Skin of body (tissue), 1 donor: ENCODE measurements at regions not wholly inside any gene's neighbourhood (a gene's known extent, or its start where the extent isn't known, plus 50 kb on each side); places are given as distances from the start of the nearest gene placed in this dataset.

Experiments
- DNase-seq: peaks from one replicate; lab custom pipeline; 2025; lab: John Stamatoyannopoulos, UW

DNA sequence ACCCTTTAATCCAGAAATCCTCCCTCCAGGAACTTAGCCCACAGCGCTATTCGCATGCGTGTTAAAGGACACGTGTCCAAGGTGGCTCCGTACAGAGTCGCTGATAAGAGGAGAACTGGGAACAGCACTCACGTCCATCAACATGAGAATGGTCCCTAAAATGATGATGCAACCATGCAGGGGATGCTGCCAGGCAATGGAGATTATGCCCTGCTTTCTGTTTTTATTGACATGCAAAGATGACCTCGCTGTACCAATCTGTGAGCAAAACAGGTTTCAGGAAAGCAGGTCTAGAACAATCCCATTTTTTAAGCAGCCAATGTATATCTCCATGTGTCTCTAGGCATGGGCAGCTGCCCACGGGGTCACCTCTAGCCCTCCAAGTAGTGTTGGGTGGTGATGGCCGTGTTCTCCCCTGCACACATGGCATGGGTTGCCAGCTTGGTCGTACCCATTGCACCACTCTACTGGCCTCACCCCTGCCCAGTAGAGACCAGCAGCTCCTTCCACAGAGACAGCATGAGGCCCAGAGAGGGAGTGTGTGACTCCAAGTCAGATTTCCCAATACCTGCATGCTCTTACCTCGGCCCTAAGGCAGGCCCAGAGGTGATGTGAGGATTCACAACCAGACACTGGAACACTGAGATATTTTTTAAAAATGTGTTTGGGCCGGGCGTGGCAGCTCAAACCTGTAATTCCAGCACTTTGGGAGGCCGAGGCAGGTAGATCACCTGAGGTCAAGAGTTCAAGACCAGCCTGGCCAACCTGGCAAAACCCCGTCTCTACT lies 68.3 kb upstream of the LINC01488 start:
- DNase-seq: no peak

DNA sequence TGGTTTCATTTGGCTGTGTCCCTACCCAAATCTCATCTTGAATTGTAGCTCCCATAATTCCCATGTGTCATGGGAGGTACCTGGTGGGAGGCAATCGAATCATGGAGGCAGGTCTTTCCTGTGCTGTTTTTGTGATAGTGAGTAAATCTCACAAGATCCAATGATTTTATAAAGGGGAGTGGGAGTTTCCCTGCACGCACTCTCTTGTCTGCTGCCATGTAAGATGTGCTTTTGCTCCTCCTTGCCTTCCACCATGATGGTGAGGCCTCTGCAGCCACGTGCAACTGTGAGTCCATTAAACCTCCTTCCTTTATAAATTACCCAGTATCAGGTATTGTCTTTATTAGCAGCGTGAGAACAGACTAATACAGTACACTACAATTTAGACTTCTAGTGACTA lies 67.5 kb upstream of the LINC01488 start:
- DNase-seq: no peak

DNA sequence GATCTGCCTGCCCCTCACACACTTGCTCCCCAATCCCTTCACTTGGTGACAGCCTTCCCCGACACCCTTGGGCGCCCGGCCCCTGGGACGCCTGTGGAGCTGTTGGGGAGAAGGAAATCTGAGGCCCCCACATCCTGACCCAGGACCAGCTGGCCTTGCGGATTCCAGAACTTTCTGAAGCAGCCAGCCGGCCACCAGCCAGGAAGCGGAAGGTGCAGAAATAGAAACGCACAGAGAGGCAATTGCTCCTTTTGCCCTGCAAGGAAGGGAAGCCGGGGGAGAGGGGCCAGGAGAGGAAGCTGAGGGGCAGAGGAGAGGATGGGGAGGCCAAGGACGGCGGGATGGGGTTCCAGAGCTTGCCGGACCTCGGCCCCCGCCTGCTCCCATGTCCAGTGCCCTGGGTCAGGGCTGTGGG lies 66.7 kb upstream of the LINC01488 start:
- DNase-seq: no peak

DNA sequence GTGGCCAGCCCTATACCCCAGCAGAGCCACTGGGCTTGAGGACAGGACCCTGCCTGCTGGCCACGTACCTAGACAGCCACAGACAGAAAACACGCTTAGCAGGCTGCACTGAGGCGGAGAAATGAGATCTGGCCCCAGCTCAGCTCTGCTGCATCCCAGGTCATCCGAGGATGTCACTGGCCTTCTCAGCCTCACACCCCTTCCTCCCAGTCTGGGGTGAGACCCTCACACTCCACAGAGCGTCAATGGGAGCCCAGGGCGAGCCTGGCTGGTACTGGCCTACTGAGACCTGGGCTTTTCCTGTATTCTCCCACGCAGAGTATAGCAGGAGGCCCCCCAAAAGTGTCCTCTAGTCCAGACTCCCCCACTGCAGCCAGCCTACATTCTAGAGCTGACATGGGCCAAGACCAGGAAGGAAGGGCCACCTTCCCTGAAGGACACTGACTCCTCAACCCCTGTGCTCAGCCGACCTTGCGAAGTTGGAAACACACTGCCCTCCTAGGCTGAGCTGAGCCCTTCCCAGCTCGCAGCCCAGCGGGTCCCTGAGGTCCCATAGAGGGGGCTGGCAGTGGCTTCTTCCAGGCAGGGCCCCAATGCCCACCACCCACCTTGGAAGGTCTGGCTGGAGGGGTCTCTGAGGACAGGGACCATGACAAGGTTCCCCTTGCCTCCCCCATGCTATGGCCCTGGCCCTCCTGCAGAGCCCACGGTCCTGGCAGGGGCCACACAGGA lies 65.9 kb upstream of the LINC01488 start:
- DNase-seq: no peak

DNA sequence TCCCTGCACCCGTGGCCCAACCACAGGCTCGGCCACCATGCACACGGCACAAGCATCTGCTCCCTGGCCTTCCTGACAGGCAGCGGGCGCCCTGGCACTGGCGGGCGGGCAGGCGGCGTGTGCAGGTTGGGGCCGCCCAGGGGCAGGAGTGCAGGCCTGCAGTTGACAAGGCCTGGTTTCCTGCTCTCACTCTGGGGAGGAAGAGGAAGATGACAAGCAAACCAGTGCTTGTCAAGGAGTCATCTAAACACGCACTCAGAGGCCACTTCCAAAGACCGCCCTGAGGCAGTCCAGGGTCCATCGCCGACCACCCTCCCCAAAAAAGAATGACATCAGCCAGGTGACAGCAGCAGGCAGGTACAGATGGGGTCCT lies 65.3 kb upstream of the LINC01488 start:
- no peak for DNase-seq

DNA sequence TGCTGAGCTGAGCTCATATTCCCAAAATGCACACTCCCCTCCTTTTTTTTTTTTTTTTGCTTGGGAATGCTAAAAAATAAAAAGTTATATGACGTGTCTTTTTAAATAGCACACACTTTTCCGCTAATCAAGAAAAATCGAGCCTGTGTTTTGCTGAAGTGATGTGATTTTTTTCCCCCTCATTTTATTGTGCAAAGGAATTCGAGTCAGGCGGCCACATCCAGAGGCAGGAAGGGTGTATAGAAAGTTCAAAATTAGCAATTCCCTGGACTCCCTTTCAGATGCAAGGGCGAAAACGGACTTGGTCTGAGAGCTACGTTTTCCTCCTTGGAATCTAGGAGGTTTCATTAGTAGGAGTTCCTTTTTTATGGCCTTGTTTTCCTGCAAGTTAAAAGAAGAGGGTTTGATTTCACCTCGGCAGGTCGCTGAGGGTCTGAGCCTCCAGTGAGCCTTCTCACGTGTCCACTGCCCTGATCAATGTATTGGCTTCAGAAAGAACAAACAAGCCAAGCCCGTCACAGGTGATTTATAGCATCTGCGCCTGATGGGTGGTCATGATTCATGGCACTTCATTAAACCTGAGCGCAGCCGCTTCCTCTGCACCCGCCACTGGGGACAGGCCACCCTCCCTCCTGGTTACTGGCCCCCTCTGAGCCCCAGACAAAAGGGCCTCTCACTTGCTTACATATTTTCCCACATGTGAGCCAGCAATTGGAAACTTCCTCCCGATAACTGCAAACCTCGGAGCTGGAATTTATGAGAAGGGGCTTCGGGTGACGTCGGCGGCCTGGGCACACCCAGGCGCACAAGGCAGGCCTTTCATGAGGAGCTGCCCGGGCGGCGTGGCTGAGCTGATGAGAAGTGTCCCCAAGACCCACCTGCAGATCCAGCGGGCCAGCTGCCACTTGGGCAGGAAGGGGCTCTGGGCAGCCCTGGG lies 64.4 kb upstream of the LINC01488 start:
- peak; percentile 53 for DNase-seq

DNA sequence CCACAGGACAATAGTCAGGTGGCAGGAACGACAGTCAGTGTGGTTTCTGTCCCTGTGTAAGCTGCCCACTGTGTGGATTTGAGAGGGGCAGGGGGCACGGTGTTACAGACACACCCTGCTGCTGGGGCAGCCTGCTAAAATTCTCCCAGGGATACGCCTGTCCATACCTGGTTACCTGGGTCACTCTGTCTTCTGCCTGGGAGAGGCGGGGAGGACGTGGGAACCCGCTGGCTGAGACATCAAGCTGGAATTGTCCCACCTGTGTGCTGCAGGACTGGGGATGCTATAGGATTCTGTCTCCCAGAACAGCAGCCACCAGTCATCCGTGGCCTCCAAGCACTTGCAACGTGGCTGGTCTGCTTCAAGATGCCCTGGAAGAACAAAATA lies 63.8 kb upstream of the LINC01488 start:
- DNase-seq: no peak

DNA sequence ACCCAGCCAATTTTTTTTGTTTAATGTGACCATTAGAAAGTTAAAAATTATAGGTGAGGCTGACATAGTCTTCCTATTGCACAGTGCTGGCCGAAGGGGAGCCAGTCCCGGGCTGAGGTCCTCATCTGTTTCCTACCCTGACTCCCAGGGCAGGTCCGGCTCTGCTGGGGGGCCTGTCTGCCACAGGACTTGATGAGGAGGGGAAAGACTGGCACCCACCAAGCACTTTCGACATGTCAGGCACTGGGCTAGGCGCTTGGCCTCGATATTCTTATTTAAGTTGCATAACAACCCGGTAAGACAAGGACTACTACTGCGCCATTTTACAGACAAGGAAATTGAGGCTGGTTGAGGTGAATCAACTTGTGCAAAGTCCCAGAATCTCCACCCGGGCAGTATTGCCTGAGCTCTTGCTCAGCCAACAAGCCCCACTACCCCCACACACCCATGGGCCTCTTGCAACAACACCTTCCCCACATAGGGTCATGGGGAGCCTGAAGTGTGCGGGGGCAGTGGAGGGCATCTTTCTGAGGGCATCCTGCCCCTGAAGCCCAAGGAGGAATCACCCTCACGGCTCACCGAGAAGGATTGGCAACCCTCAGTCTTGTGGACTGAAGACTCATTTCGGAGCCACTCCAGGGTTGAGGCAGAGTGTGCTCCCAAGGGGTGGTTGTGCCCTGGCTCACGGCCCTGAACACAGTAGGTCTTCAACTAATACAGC lies 62.7 kb upstream of the LINC01488 start:
- no peak for DNase-seq

DNA sequence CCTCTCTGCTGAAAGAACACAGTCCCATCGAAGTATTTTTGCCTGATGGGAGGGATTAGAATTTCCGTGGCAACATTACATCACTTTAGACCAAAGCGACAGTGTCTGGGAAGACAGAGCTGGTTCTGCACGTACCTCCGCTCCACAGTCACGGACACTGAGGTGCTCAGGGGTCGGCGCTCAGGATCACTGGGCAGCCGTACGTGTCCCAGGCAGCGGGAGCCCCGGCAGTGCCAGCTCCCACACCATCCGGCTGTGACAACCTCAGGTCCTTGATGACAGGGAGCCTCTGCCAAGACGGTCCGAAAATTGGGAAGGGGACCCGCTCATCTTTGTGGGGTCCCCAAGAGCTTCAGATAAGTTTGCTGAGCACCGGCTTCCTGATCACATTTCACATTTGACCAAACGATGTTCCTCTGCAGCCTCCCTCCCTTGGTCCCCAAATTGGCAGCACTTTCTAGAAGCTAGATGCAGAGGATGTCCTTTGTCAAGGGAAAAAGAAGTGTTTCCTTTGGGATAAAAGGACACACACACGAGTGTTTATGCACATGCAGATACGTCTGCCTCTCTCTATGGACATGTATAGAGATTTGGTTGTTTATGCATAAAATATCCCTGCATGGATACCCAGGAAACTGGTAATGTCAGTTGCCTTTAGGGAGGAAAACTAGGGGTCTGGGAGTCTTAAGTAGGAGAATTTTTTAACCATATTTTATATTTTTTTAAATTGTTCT lies 61.6 kb upstream of the LINC01488 start:
- DNase-seq: no peak

DNA sequence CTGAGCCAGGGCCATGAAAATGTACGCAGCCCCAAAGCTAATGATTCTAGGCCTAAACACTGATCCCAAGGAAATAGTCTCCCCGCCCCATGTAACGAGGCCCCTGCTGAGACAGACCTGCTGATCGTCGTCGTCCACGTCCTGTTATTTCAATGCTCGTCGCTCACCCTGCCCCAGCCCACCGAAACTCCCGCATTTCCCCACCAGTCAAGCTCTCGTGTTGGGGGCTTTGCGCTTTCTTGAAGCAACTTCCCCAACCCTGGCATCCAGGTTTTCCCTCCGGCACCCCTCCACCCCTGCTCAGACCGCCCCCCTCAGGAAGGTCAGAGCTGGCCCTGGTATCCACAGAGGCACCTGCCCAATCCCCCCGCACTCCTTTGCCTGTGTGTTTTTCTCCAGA lies 58.8 kb upstream of the LINC01488 start:
- no peak for DNase-seq

DNA sequence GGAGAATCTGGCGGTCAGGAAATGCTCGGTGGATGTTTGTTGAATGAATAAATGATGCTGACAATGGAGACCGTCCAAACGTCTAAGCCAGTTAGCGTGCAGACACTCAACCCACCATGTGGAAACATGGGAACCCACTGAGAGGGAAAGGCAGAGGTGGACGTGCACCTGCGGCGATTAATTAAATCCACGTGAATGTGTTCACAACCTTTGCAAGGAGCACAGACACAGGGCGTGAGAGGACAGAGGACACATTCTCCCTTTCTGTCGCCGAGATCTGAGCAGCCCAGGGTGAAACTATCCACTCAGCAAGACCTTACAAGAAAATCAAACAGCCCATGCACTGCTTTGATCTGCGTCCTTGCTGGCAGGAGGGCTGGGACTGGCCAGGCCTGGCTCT lies 58.3 kb upstream of the LINC01488 start:
- no peak for DNase-seq

DNA sequence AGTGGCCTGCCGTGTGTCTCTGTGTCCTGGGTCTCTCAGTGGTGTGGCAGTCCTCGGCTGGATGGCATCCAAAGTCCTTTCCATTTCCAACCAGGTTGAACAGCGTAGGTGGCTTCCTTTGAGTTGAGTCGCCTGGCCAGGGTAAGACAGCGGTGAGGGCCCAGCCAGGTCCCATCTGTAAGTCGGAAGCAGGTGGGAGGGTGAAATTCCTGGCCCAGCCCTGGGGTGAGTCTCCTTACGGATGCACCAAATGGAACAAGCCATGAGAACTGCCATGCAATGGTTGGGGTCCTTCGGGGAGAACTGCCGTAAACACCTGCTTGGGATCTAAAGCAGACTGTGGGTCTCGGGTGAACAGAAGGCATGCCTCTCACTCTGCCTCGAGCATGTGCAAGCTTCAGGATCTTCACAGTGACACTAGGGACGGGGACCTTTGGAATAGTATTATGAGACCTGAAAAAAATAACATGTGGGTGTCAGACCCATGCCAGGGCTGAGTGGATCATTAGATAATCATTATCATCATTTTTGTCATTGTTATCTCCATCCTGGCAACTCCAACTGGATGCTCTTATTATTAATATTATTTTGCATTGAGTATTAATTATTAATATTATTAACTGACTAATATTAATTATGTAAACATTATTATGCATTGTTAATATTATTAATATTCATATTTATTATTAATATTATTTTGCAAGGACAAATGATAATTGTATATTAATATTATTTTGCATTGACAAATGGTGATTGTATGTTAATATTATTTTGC lies 57.7 kb upstream of the LINC01488 start:
- DNase-seq: no peak

DNA sequence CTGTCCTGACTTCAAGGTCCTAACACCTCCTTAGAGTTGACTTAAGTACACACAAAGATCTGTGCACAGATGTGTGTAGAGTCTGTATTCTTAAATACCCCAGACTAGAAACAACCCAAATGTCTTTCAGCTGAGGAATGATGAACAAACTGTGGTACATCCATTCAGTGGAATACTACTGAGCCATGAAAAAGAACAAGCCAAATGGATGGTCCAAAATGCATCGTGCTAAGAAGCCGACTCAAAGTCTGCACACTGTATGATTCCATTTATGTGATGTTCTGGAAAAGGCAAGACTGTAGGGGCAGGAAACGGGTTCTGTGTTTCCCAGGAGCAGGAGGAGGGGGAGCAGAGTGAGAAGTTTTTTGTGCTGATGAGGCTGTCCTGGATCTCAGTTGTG lies 56.7 kb upstream of the LINC01488 start:
- no peak for DNase-seq

DNA sequence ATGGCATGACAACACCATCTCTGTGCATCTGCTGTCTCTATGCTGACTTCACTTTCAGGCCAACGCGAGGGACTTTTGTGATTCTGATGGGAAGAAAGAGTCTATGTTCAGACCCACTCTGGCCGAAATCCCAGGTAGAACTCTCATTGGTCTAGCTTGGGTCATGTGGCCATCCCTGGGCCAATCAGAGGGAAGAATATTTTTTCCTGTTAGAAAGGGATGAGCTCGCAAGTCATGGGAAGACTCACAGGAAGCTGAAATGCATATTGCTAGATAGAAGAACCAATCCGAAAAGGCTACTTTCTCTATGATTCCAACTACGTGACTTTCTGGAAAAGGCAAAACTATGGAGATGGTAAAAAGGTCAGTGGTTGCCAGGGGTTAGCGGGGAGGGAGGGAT lies 56.0 kb upstream of the LINC01488 start:
- no peak for DNase-seq

DNA sequence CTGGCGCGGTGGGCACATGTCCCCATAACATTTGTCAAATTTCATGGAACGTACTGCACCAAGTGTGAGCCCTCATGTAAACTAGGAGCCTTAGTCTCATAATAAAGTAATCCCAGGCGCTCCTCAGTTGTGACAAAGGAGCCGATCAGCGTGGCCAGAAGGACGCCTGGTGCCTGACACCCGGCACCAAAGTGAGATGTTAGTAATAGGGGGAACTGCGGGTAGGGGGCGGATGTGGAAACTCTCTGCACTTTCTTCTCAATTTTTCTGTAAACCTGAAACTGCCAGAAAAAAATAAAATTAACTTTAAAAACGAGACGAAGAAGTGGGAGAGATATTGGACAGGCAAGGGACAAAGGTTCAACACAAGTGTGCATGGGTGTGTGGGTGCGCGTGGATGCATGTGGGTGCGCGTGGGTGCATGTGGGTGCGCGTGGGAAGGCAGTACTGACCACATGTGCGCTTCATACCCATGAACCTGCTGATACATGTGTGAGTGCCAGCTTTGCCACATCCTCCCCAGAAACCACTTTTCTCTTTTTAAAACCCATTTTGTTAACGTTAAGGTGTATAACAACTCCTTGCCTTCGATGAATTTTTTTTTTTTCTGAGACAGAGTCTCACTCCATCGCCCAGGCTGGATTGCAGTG lies 55.4 kb upstream of the LINC01488 start:
- no peak for DNase-seq

DNA sequence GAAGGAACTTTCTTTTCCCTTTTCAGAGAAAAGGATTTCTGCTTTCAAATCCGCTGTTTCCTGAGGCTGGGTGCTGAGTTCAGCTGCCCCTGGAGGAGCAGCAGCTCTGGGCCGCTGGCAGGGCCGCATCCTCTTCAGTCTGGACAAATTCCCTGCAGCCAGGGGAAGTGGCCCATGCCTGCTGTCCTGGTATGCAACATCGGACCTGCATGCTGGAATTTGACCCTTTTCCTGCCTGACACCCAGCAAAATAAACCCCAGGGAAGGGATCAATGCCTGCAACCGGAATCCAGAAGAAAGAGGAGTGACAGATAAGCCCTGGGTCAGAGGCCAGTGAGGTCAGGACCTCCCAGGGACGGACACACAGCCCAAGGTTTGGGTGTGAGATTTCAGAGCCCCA lies 54.1 kb upstream of the LINC01488 start:
- DNase-seq: no peak

DNA sequence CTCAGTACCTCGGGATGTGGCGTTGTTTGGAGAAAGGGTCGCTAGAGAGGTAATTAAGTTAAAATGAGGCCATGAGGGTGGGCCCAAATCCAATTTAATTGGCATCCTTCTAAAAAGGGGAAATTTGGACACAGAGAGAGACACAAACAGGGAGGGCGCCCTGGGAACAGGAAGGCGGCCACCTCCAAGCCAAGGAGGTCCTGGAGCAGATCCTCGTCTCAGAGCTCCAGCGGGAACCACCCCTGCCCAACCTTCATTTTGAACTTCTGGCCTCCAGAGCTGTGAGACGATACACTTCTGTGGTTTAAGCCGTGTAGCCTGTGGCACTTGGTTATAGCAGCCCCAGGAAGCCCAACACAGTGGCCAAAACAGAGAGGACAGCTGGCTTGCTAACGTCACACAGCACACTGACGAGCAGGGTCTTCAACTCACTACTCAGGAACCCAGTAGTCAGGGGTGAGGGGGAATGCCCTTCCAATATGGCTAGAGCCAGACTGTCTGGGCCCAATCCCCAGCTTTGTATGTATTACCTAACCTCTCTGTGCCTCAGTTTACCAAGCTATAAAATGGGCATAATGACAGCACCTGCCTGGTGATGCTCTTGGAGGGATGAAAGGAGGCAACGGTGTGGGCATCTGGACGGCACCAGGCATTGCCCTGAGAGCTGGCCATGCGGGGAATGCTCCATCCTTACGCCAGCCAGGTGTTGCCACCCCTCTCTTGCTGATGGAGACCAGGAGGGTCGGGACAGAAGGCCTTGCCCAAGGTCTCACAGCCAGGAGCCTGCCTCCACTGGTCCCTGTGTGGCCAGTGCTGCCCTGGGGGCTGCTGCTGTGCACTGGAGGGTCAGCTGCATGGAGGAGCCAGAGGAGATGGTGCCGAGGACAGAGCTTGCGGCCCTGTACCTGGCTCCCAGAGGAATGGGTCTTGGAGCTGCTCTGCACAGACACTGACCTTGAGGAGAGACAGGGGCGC lies 53.3 kb upstream of the LINC01488 start:
- no peak for DNase-seq
